HG02610 (cell line): ENCODE measurements at regions not wholly inside any gene's neighbourhood (a gene's known extent, or its start where the extent isn't known, plus 50 kb on each side); places are given as distances from the start of the nearest gene placed in this dataset.

Experiments
- ATAC-seq: cut with Tn5 transposase; IDR thresholded peaks from one replicate; pipeline ENCODE4 v1.9.1; 2021; ENCODE audit warnings: mild to moderate bottlenecking, moderate library complexity; ENCODE audit not compliant: unreplicated experiment

- no peak for ATAC-seq
Measured at GRCh38 chr12:93042684-93043083, 113.6 kb upstream of the EEA1 start.

- no peak for ATAC-seq
Measured at GRCh38 chr12:93043192-93043876, 114.2 kb upstream of the EEA1 start.

- no peak for ATAC-seq
Measured at GRCh38 chr12:93043877-93044209, 114.7 kb upstream of the EEA1 start.

- no peak for ATAC-seq
Measured at GRCh38 chr12:93047118-93047517, 118.0 kb upstream of the EEA1 start.

GRCh38 chr12:93048656-93049055, 119.6 kb upstream of the EEA1 start:
- ATAC-seq, result no peak

- ATAC-seq, result no peak
Measured at GRCh38 chr12:93050026-93050747, 121.1 kb upstream of the EEA1 start.

GRCh38 chr12:93050748-93051081, 121.6 kb upstream of the EEA1 start:
- ATAC-seq, result no peak

GRCh38 chr12:93054021-93054420, 124.9 kb upstream of the EEA1 start:
- ATAC-seq, result no peak

- no peak for ATAC-seq
Measured at GRCh38 chr12:93055221-93055620, 126.1 kb upstream of the EEA1 start.

GRCh38 chr12:93056971-93057535, 128.0 kb upstream of the EEA1 start:
- ATAC-seq, result no peak

- ATAC-seq, result no peak
Measured at GRCh38 chr12:93058280-93058679, 129.2 kb upstream of the EEA1 start.

GRCh38 chr12:93059288-93059687, 130.2 kb upstream of the EEA1 start:
- no peak for ATAC-seq

- ATAC-seq, result peak; percentile 98
Measured at GRCh38 chr12:93059925-93060665, 131.0 kb upstream of the EEA1 start.

- peak; percentile 47 for ATAC-seq
Measured at GRCh38 chr12:93060666-93061472, 131.8 kb upstream of the EEA1 start.

- ATAC-seq, result no peak
Measured at GRCh38 chr12:93061473-93062419, 132.7 kb upstream of the EEA1 start.

GRCh38 chr12:93065896-93066295, 136.8 kb upstream of the EEA1 start:
- ATAC-seq, result no peak

GRCh38 chr12:93072340-93072739, 143.2 kb upstream of the EEA1 start:
- no peak for ATAC-seq

- no peak for ATAC-seq
Measured at GRCh38 chr12:93073324-93073723, 144.2 kb upstream of the EEA1 start.

- ATAC-seq, result no peak
Measured at GRCh38 chr12:93078059-93078458, 149.0 kb upstream of the EEA1 start.

GRCh38 chr12:93078577-93078976, 149.5 kb upstream of the EEA1 start:
- ATAC-seq, result no peak
